ENCODE measurements at regions not wholly inside any gene's neighbourhood (a gene's known extent, or its start where the extent isn't known, plus 50 kb on each side); places are given as distances from the start of the nearest gene placed in this dataset.

- Histone ChIP-seq H3K9me3 (peaks cover 0 to 26% (median 4%) of the 10 kb centered on the region in 12 donors), H3K4me1 (no peaks in the 10 kb centered on the region), H3K27me3 (no peaks in the 10 kb centered on the region), H3K27ac (no peak overlapping the region), H3K36me3 (no peaks in the 10 kb centered on the region), H3K4me3 (no peak overlapping the region)
- no peak for ATAC-seq
- TF ChIP-seq POLR2A (IDR thresholded peaks at IDR 0.05) (no peak), CTCF (IDR thresholded peaks at IDR 0.05) (no peak)
- intact Hi-C loops (cut with DNase I), result no loop called here
- DNase-seq, result no peak
- 79 to 89% (median 87%) methylated on average over 2 of the region's 2 CpGs for WGBS, 4 donors
These were observed 196.9 kb downstream of the LIG4 start for GRCh38 chr13:108018371-108018870.

GRCh38 chr13:108006619-108007018, 208.7 kb downstream of the LIG4 start:
- H3K27me3 ChIP-seq, result no peaks in the 10 kb centered on the region
- DNase-seq, result no peak
- intact Hi-C loops (cut with DNase I), result no loop called here
- no peak overlapping the region for H3K27ac ChIP-seq
- H3K4me3 ChIP-seq, result no peak overlapping the region
- WGBS, 4 donors, result 83 to 89% (median 85%) methylated on average over 9 of the region's 9 CpGs
- no peaks in the 10 kb centered on the region for H3K4me1 ChIP-seq
- TF ChIP-seq POLR2A (IDR thresholded peaks at IDR 0.05) (no peak), CTCF (IDR thresholded peaks at IDR 0.05) (no peak)
- peaks cover 0 to 8% (median 0%) of the 10 kb centered on the region in 12 donors for H3K9me3 ChIP-seq
- H3K36me3 ChIP-seq, result no peaks in the 10 kb centered on the region
- no peak for ATAC-seq

DNA sequence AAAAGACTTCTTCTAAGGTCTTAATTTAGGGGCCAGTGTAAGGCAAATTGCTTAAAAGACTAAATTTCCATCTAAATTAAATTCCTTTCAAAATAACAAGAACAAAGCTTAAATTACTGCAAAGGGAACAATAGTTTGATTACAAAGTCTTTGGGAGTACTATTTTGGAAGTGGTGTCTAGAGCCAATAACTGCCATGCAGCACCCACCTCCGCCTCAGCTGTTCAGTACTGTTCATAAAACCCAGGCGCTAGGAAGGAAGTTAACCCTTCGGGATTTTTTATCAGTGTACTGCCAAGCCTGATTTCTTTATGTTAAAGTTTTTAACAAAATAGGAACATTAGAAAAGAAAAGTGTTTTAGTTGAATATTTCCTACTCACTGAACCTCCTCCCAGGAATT, 210.1 kb downstream of the LIG4 start:
- TF ChIP-seq POLR2A (IDR thresholded peaks at IDR 0.05), result no peak
- TF ChIP-seq CTCF (IDR thresholded peaks at IDR 0.05), result no peak
- no peak overlapping the region for H3K4me3 ChIP-seq
- no peak for DNase-seq
- no peaks in the 10 kb centered on the region for H3K27me3 ChIP-seq
- no peak overlapping the region for H3K27ac ChIP-seq
- 53 to 70% (median 62%) methylated on average over 3 of the region's 3 CpGs for WGBS, 4 donors
- H3K4me1 ChIP-seq, result no peaks in the 10 kb centered on the region
- H3K9me3 ChIP-seq, result peaks cover 0 to 5% (median 0%) of the 10 kb centered on the region in 12 donors
- intact Hi-C loops (cut with DNase I), result no loop called here
- H3K36me3 ChIP-seq, result no peaks in the 10 kb centered on the region
- no peak for ATAC-seq

- TF ChIP-seq POLR2A (IDR thresholded peaks at IDR 0.05) (no peak), CTCF (IDR thresholded peaks at IDR 0.05) (no peak)
- H3K4me3 ChIP-seq, result no peak overlapping the region
- no peak for ATAC-seq
- no peak overlapping the region for H3K27ac ChIP-seq
- no peaks in the 10 kb centered on the region for H3K36me3 ChIP-seq
- no peaks in the 10 kb centered on the region for H3K27me3 ChIP-seq
- intact Hi-C loops (cut with DNase I), result no loop called here
- no peak for DNase-seq
- H3K9me3 ChIP-seq, result peaks cover 0 to 7% (median 0%) of the 10 kb centered on the region in 12 donors
- H3K4me1 ChIP-seq, result no peaks in the 10 kb centered on the region
- 51 to 88% (median 68%) methylated on average over 2 to 3 of the region's 3 CpGs for WGBS, 4 donors
These were observed 211.7 kb downstream of the LIG4 start for GRCh38 chr13:108003626-108004025.
